ENCODE measurements at regions not wholly inside any gene's neighbourhood (a gene's known extent, or its start where the extent isn't known, plus 50 kb on each side); places are given as distances from the start of the nearest gene placed in this dataset.

DNA sequence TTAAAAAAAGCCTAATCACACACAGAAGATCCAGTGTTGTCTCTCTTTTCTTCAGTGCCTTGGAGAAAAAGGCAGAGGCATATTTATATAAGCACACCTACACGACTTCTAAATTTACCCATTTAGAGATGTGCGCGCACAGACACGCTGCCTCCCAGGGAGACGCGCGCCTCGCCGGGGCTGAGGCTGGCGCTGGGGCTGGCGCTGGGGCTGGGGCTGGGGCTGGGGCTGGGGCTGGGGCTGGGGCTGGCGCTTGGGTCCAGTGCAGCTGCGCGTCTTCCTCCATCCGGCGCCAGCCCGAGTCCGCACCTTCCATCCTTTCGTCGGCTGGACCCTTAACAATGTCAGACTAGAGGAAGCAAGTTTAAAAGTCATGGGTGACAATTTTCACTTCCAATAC lies 118.4 kb upstream of the ARID2 start:
- TF ChIP-seq CTCF (IDR thresholded peaks at IDR 0.05) (no peak), POLR2AphosphoS5 (IDR thresholded peaks at IDR 0.05) (no peak)

Measured in gastroesophageal sphincter (tissue), 3 donors.